ENCODE measurements at regions not wholly inside any gene's neighbourhood (a gene's known extent, or its start where the extent isn't known, plus 50 kb on each side); places are given as distances from the start of the nearest gene placed in this dataset.
"Not testable (repeated sequence)": the region's sequence is repeated elsewhere in the genome, so short reads cannot be mapped to it uniquely, and the experiment has no call there.

DNA sequence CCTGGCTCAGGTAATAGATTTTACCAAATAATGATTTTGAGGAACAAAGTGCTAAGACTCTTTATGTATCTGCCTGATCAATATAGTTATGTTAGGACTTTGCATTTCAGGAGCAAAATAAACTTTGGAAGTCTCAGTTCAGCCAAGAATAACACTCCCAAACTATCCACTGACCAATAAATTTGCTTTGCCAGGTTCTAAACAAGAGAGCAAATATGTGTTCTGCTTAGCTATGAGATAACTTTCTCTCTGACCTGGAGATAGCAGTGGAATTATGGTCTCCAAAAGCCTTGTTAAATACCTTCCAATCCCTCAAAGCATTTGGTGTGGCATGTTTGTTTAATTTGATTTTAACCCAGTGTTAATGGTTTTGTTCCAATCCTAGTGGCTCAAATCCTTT is 1541.1 kb downstream of the FAM181B start:
- no peak for DNase-seq (ENCODE audit: low read depth)

DNA sequence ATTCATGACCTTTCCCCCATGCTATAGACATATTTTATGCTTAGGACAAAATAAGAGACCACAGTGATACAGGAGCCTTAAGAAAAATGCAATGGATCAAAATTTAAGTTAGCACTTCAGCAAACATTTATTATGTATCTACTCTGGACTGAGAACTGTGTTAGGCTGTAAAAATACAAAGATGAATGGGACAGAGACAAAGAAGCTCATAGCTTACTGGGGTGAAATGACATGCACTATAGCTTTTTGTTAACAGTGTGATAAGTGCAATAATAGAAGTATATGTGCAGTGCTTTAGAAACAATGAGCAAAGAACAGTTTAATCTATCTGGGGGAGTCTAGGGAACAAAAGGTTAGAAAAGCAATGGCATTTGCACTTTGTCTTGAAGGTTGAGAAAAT is 1543.1 kb downstream of the FAM181B start:
- no peak for DNase-seq (ENCODE audit: low read depth)

GRCh38 chr11:81187033-81187432 is 1546.6 kb downstream of the FAM181B start:
- DNase-seq (ENCODE audit: low read depth): not testable (repeated sequence)

- no peak for DNase-seq (ENCODE audit: low read depth)
Measured at GRCh38 chr11:81174646-81175330, 1558.9 kb downstream of the FAM181B start.

- DNase-seq (ENCODE audit: low read depth): no peak
Measured at GRCh38 chr11:81165164-81165563, 1568.5 kb downstream of the FAM181B start.

GRCh38 chr11:81159900-81160299 is 1573.8 kb downstream of the FAM181B start:
- DNase-seq (ENCODE audit: low read depth): no peak

DNA sequence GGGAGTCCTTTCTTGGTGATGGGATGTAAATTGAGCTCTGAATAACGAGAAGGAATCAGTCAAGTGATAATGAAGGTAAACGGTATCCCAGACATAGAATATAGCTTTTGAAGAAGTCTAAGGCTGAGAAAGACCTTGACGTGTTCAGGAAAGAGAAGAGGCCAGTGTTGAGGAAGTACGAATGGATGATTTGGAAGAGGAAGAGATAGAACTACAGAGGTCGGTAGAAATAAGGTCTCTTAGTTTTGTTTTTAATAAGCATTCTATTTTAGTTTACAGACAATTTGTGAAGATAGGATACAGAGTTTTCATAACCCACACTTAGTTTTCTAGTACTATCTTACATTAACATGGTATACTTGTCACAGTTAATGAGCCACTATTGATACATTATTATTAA is 1598.1 kb downstream of the FAM181B start:
- DNase-seq (ENCODE audit: low read depth): no peak

DNA sequence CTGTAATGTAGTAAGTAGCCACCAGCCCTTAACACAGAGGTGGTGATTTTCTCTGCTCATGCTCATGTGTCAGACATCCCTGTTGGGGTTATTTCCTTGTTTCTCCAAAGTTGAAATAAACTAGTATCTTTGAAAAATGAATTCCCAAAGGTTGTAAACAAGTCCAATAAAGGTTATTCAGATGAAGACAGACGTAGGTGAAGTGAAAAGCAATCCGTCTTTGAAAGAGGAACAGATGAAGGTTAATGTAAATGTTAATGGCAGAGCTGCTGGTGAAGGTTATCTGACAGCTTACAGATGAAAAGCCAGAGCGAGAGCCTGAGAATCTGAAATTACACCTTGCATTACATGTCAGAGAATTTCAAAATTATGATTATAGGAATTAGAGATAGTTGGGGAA is 1604.0 kb downstream of the FAM181B start:
- DNase-seq (ENCODE audit: low read depth): no peak

DNA sequence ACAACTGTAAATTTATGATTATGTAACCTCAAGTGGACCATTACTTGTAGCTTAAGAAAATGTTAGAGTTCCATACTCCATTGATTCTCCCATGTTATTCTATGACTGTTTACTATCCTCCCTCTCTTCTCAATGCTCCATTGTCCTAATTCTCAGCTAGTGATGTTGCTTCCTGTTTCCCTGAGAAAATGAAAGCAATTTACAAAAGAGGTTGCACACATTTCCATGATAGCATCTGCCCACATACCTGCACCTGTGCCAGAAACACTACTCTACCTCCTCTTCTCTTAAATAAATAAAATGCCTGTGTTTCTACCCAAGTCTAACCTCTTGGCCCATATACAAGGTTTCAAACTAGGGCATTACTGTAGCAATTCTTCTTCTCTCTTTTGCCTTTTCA is 1620.9 kb downstream of the FAM181B start:
- no peak for DNase-seq (ENCODE audit: low read depth)

GRCh38 chr11:81104051-81104450 is 1629.6 kb downstream of the FAM181B start:
- DNase-seq (ENCODE audit: low read depth): no peak

- DNase-seq (ENCODE audit: low read depth): no peak
Measured at GRCh38 chr11:81098471-81098870, 1635.2 kb downstream of the FAM181B start.

GRCh38 chr11:81092522-81092921 is 1641.1 kb downstream of the FAM181B start:
- no peak for DNase-seq (ENCODE audit: low read depth)

DNA sequence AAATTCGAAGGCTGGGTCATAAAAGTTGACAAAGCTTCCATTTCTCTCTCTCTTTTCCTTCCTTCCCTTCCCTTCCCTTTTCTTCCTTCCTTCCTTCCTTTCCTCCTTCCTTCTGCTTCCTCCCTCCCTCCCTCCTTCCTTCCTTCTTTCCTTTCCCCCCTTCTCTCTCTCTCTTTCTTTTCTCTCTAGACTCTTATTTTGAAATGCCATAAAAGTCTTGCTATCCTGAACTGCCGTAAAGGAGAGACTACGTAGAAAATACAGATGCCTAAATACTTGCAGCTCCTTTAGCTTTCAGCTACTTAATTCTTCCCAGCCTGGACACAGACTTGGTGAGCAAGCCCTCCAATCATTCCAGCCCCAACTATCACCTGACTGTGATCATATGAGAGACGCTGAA is 1644.4 kb downstream of the FAM181B start:
- DNase-seq (ENCODE audit: low read depth): no peak

GRCh38 chr11:81080476-81080875 is 1639.6 kb upstream of the TENM4 start:
- no peak for DNase-seq (ENCODE audit: low read depth)

DNA sequence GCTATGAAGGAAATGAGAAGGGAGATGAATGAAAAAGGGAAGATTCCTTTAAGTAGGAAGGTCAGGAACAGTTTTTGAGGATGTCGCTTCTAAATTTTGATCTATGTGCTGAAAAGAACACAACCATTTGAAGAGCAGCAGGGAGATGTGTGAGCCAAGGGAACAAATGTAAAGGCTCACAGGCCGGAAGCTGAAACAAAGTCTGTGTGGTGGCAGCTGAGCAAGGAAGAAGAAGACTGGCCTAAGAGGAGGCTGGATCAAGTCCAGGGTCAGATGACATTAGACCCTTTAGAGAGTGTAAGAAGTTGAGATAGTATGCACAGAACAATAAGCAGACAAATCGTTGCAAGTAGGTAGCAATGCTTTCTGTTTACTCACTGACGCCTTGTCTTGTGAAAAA is 1631.4 kb upstream of the TENM4 start:
- DNase-seq (ENCODE audit: low read depth): no peak

DNA sequence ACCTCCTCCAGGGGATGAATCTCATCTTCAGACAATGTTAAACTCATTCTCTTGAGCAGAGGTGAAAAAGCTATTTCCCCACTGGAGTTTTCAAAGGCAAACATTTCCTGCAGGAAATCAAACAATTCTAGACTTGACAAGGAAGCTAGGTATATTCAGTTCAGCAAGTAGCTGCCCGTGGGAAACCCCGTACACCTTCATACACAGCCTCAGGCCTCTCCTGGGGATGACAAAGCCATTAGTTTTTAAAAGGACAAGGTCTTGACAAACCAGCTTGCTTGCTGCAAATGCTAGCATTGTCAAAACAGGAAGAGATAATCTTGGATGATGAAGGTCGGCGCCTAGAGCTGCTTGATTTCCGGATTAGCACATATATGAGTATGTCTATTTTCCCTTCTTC is 1630.8 kb upstream of the TENM4 start:
- no peak for DNase-seq (ENCODE audit: low read depth)

DNA sequence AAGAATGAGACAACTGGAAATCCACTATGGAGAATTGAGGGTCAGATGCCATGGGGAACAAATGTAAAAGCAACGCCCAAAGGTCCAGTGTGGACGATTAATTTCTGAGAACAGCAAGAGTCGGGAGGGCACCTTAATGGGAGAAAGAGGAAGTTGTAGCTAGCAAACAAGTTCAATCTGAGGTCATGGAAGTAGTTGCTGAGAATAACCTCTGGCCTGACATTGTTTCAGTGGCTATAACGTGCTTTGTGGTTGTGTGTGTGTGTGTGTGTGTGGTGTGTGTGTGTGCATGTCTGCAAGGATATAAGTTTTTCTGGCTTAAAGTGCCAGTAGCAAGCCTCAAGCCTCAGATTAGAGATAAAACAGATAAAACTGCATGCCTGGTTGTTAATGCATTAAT is 1630.1 kb upstream of the TENM4 start:
- DNase-seq (ENCODE audit: low read depth): no peak

- no peak for DNase-seq (ENCODE audit: low read depth)
Measured at GRCh38 chr11:81059356-81059755, 1618.5 kb upstream of the TENM4 start.

GRCh38 chr11:81052344-81053158 is 1611.7 kb upstream of the TENM4 start:
- DNase-seq (ENCODE audit: low read depth): no peak

GRCh38 chr11:81039916-81040524 is 1599.2 kb upstream of the TENM4 start:
- no peak for DNase-seq (ENCODE audit: low read depth)

DNA sequence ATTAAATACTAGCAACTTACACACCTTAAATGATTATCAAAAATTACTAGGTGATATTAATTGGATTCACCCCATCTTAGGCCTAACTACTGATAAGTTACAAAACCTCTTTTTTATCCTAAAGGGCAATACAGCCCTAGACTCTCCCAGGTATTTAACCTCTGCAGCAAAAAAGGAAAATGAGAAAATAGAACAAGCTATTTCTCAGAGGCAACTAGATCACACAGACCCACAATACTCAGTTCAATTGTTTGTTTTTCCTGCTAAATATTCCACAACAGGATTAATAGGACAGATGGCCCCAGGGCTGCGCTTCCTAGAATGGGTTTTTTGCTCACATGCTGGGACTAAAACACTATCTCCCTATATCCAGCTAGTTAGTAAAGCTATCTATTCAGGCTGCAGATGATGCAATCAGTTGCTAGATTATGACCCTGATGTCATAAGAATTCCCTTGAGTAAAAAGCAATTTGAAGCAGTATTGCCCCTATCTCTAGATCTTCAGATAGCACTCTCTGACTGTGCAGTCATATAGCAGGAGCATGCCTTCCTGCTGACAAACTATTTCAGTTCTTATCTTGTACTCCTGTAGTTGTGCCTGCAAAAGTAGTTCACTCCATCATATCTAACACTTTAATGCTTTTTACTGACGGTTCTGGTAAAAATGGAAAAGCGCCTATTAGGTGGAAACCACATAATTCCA is 1595.5 kb upstream of the TENM4 start:
- no peak for DNase-seq (ENCODE audit: low read depth)

GRCh38 chr11:81033779-81034540 is 1593.1 kb upstream of the TENM4 start:
- no peak for DNase-seq (ENCODE audit: low read depth)

Measured in RPMI7951 (cell line).